ENCODE measurements at regions not wholly inside any gene's neighbourhood (a gene's known extent, or its start where the extent isn't known, plus 50 kb on each side); places are given as distances from the start of the nearest gene placed in this dataset.

DNA sequence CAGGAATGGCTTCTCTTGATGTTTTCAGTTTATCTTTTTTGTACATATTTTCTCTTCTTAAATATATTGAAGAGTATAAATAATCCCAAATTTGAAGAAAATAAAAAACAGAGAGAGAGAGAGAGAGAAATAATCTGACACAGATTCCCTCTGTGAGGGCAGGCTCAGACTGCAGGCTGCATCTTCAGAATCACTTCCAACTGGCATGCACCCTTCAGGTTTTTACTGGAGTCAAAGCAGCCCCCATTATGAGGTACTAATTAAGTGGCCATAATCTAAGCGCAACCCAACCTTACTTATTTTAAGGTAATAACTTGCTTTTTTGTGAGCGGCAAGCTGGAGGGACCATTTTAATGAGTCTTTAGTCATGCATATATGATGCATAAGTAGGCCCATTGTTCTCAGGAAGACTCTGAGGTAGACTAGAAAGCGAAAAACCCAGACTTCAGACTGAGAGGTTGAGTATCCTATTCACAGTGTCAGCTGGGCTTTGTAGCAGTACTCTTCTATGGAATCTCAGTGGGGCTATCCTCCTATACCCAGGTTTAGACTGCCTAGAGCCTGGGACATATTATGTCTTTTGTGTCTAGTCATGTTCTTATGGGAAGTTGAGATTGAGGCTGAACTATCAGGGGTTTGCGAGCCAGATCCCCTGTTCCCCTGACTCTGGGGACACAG is 167.4 kb downstream of the SP3 start:
- TF ChIP-seq, protein P1, sequence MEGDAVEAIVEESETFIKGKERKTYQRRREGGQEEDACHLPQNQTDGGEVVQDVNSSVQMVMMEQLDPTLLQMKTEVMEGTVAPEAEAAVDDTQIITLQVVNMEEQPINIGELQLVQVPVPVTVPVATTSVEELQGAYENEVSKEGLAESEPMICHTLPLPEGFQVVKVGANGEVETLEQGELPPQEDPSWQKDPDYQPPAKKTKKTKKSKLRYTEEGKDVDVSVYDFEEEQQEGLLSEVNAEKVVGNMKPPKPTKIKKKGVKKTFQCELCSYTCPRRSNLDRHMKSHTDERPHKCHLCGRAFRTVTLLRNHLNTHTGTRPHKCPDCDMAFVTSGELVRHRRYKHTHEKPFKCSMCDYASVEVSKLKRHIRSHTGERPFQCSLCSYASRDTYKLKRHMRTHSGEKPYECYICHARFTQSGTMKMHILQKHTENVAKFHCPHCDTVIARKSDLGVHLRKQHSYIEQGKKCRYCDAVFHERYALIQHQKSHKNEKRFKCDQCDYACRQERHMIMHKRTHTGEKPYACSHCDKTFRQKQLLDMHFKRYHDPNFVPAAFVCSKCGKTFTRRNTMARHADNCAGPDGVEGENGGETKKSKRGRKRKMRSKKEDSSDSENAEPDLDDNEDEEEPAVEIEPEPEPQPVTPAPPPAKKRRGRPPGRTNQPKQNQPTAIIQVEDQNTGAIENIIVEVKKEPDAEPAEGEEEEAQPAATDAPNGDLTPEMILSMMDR (IDR thresholded peaks at IDR 0.05) = no peak
- no peak for TF ChIP-seq ZFX (IDR thresholded peaks at IDR 0.05; ENCODE audit: borderline replicate concordance)
